HG03354 (cell line): ENCODE measurements at regions not wholly inside any gene's neighbourhood (a gene's known extent, or its start where the extent isn't known, plus 50 kb on each side); places are given as distances from the start of the nearest gene placed in this dataset.
"Not testable (repeated sequence)": the region's sequence is repeated elsewhere in the genome, so short reads cannot be mapped to it uniquely, and the experiment has no call there.

Experiments
- ATAC-seq: cut with Tn5 transposase; IDR thresholded peaks from one replicate; pipeline ENCODE4 v1.9.1; 2021; ENCODE audit warnings: mild to moderate bottlenecking; ENCODE audit not compliant: unreplicated experiment, poor library complexity, severe bottlenecking

DNA sequence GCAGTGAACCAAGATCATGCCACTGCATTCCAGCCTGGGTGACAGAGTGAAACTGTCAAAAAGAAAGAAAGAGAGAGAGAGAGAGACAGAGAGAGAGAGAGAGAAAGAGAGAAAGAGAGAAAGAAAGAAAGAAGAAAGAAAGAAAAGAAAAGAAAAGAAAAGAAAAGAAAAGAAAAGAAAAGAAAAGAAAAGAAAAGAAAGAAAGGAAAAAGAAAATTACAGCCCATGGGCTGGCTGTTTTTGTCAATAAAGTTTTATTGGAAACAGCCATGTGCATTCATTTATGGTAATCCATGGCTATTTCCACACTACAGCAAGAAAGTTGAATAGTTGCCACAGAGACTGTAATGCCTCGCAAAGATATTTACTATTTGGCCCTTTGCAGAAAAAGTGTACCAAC lies 103.2 kb upstream of the MED13L start:
- not testable (repeated sequence) for ATAC-seq

DNA sequence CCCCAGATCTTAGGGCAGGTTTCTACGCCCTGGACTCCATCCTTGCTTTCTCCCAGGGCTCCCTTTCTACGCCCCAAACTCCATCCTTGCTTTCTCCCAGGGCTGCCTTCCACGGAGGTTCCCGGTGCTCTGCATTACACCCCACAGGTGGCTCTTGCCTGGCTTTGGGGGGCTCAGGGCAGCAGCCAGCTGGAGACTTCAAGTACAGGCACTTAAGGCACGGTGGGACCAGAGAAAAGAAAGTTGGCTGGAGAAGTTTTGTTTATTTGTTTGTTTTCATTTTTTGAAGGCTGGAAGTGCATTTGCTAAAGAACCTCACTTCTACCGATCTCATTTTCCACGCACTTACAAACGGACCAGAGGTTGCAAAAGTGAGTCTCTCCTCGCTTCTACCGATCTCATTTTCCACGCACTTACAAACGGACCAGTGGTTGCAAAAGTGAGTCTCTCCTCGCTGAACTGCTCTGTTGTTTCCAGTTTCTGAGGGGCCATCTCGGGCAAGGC lies 103.8 kb upstream of the MED13L start:
- ATAC-seq: no peak

DNA sequence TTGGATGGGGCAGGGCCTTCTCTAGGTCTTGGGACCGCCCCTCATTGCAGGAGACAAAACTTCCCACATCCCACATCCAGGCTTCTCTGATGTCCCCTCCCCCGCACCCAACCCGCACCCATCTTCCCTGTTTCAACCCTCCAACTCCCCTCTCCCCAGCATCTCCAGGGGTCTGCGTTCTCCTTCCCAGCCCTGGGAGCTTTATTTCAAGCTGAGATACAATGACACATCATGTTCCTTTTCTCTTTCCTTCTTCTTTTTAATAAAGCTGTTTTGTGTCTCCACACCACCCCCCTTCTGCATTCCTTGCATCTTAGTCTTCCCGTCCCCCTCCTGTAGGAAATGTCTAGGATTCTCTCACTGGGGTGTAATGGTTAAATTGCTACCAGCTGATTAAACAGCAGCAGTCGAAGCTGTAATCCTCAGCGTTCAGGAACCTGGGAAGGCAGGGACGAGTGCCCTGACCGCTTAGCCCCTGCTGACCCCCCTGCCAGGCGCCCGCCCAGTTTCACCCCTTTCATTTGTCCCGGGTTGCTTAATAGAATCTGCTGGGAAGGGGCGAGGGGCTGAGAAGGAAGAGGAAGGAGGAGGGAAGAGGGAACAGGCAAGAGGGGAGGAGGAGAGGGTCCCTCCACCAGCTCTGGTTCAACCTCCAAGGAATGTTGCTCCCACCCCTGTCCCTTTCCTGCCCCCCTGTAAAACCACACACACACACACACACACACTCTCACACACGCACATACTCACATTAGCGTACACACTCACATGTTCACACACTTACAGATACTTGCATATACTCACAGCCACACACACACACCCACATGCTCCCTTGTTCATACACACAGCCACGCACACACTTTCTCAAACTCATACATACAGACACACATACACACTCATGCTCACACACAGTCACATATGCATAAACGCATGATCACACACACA lies 104.5 kb upstream of the MED13L start:
- no peak for ATAC-seq

DNA sequence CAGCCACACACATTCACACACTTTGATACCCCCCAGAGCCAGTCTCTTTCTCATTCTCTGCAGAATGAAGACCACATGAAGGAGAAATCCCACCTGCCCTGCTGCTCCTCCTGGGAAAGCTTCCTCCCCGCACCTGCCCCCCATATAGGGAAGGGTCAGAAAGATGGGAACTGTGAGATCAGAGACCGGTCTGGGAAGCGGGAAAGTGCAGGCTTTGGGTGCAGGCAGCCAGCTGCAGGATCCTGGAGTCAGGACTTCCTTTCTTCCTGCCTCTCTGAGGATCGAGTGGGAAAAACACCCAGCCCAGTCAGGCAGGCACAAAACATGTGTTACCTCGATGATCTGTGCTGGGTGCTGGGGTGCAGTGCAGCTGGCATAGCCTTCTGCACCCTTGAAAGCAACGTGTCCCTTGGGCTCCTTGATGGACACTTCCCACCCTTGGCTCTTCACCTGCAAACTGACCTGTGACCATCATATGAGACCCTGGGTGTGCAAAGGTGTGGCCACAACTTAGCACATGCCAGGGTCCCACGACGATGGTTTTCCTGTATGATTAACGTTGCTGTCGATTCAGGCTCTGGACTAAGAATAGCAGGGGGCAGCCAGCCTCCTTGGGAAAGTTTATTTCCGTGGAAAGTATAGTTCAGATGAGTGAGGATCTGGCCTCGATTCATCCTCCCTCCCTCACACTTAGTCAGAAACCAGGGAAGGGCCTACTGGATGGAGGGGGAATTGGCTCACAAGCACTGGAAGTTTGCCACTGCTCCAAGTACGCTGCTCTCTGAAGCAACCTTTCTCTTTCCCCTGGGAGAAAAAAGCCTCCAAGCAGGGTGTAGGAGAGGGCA lies 105.4 kb upstream of the MED13L start:
- no peak for ATAC-seq

DNA sequence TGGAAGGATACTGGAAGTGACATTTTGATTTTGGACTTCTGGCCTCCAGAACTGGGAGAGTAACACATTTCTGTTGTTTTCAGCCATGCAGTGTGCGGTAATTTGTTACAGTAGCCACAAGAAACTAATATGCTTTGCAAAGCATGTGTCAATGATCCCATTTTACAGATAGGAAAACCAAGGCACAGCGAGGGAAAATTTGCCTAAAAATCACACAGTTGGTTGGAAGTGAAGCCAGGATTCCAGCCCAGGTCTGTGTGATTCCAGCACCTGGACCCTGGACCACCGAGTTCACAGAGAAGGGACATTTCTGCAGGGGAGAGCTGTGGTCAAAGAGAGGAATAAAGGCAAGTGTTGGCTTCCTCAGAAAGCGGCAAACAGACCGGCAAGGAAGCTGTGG lies 106.7 kb upstream of the MED13L start:
- no peak for ATAC-seq

DNA sequence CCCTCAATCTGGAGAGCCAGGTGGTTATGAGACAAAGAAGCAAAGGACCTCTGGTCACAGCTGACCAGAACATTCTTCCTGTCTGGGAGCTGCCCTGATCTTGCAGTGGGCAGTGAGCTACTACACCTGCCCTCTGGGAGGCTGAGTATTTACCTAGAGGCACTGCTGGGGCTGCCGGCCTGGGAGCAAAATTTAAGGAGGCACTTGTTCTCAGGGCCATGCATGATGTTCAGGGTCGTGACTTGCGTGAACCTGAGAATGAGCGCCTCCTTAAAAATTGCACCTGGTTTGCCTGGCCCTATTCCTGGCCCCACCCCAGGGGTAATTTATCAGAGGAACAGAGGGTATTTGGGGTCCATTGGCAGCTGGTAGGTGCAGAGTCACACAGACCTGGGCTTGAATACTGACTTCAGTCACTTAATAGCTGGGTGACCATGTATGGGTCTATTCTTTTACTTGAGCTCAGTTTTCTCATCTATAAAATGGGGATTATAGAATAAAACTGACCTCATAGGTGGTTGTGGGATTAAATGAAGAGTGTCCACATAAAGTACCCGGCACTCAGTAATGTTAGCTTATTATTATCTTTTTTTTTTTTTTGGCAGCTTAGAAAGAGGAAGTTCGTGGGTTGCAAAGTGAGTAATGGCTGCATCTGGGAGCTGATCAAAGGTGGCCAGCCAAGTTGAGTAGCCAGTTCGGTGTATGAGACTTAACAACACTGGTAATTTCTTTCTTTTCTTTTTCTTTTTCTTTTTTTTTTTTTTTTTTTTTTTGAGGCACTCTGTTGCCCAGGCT lies 107.4 kb upstream of the MED13L start:
- ATAC-seq: no peak

DNA sequence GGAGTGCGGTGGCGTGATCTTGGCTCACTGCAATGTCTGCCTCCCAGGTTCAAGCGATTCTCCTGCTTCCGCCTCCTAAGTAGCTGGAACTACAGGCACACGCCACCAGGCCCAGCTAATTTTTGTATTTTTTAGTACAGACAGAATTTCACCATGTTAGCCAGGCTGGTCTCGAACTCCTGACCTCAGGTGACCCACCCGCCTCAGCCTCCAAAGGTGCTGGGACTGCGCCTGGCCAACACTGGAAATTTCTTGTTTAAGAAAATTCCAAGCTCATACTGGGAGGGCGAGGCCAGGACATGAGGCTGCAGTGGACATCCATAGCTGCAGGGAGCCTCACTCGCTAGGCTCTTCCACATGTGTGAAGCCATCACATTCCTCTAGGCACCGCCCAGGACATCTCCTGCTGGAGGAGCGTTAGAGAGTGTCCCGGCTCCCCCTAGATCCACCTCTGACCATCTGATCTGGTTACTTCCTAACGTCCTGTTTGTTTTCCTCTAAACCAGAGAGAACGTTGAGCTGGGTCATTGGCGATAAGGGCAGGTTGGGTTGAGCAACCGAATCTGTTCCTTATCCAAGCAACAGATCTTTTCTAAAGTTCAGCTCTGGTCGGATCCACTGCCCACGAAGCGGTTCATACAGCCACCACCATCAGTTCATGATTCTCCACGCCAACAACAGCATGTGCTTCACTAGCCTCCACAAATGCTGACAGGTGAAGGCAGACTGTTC lies 108.2 kb upstream of the MED13L start:
- ATAC-seq: no peak

DNA sequence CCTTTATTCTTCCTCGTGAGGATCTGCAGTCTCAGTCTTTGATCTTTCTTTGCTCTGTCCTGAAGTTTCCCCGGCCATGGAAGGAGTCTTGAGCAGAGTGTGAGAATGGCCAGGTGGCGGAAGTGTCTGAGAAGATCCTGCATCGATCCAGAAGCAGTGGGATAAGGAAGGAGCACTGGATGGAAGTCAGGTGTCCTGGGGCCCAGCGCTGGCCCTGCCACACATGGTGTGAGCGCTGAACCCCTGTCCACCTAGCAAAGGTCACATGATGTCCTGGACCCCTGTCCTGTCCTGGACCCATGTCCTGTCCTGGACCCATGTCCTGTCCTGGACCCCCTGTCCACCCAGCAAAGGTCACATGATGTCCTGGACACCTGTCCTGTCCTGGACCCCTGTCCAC lies 111.8 kb upstream of the MED13L start:
- ATAC-seq: no peak

DNA sequence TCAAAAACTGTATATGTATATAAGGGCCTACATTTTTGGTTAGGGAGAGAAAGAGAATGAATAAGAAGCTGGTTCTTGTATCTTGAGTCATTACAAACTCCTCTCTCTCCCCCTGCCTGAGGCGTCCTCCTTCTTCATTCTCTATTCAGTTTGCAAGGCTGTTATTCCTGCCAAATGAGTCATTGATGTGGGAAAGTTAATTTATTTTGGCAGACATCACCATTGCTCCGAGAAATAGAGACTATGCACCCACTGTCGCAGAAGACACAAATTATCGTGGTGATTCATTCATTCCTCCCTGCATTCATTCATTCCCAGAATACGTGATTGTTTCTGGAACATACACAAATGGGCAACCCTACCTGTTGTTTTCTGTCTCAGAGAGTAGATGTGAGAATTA lies 112.5 kb upstream of the MED13L start:
- no peak for ATAC-seq

DNA sequence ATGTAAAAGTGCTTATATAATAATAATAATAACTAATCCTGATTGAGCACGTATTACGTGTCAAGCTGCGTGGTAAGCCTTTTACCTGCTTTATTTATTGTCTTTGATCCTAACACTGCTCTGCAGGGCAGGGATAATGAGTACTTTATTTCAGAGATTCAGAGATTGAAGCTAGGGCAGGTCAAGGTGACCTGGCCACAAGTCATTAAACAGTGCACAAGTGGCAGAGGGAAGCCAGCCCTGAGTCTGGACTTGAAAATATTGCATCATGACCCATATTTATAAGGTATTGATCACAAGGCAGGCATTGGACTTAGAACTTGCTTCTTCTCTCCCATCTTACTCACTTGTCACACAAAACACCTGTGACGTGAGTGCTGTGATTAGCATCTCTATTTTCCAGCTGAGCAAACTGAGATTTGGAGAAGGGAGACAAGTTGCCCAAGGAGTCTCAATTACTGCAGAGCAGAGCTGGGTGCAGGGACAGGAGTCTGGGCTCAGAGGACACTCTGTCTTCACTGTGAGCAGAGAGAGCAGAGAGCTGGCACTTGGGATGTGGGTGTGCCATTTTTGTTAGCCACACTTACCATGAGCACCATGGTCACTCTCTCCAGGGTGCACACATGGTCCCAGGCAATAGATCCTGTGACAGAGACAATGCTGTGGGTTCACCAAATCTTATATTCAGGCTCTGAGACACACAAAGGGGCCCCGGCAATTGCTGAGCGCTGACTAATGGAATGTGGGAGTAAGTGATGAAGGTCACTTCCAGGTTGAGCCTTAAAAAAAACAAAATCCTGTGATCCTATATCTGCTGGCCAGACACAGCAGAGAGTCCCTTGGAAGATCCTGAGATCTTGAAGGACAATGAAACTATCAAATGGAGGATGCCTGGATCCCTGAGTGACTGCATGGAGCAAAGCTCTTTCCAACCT lies 113.2 kb upstream of the MED13L start:
- no peak for ATAC-seq

DNA sequence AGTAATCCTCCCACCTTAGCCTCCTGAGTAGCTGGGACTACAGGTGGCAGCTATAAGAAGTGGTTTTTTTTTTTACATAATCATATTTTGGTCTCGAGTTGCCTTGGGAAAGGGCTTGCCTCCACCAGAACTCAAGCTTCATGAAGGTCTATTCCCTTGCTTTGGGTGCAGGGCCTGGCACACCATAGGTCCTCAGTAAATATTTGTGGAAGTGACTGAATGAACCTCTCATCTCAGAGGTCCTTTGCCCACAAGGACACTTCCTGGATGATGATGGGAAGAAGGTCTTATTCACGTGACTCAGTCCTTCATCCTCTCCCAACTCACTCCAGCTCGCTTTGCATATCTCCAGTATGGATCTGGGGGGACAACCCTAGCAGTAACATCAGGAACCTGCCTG lies 114.0 kb upstream of the MED13L start:
- ATAC-seq: no peak

DNA sequence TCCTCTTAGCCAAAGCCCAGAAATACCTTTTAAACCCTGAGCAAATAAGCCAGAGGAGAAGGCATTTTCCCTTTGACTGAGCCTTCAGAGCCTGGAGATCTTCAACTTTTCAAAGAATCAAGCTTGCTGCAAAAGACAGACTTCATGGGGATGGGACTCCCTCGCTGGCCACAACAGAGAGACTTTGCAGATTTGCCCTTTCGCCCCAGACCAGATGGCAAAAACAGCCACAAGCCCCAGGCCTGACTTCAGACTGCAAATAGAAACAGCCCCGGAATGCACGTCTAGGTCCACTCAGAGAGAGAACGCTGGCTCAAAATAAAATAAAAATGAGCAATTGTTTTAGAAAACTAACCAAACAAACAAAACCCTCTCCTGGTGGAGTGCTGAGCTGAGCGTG lies 114.6 kb upstream of the MED13L start:
- no peak for ATAC-seq

DNA sequence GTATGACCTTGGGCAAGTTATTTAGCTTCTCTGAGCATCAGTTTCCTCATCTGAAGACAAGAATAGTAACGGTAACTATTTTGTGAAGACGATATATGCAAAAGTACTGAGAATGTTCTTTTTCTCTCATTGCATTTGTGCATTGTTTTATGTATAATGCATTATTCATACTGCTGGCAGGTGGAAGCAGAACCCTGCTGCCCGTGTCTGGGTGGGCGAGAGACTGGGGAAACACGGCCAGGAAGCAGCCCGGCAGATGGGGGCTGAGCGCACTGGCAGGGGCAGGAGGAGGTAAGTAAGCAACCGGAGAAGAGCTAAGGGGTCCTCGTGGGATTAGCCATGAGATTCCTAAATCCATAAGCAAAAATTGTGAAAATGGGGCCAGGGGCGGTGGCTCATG lies 115.8 kb upstream of the MED13L start:
- ATAC-seq: no peak

DNA sequence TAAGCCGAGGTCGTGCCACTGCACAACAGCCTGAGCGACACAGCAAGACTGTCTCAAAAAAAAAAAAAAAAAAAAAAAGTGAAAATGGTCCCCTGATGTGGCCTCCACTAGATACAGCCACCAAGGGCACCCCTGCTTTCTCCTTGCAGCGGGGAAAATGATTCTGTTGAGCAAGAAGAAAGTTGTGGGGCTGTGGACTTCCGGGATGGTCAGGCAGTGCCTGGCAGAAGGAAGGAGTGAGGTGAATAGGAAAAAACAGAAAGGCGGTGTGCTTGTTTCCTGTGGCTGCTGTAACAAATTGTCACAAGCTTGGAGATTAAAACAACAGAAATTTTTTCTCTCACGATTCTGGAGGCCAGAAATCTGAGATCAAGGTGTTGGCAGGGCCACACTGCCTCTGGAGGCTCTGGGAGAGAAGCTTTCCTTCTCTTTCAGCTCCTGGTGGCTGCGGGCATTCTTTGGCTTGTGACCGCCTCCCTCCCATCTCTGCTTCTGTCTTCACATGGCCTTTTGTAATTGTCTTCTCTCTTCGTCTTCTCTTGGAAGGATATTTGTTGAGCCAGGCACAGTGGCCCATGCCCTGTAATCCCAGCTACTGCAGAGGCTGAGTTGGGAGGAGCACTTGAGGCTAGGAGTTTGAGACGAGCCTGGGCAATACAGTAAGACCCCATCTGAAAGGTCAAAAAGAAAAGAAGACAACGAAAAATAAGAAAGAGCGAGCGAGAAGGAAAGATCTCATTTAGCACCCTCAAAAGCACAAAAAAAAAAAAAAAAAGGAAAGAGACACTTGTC lies 116.6 kb upstream of the MED13L start:
- ATAC-seq: no peak

DNA sequence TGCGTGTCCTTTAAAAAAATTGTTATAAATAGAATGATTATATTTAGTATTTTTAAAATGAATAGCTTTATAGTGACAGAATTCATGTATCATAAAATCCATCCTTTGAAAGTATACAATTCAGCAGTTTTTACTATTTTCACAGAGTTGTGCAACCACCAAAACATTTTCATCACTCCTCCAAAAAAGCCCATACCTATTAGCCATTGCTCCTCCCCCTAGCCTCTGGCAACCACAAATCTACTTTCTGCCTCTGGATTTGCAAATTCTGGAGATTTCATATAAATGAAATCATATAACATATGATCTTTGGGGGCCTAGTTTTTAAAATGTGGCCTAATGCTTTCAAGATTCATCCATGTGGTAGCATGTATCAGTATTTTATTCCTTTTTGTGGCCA lies 117.9 kb upstream of the MED13L start:
- no peak for ATAC-seq

DNA sequence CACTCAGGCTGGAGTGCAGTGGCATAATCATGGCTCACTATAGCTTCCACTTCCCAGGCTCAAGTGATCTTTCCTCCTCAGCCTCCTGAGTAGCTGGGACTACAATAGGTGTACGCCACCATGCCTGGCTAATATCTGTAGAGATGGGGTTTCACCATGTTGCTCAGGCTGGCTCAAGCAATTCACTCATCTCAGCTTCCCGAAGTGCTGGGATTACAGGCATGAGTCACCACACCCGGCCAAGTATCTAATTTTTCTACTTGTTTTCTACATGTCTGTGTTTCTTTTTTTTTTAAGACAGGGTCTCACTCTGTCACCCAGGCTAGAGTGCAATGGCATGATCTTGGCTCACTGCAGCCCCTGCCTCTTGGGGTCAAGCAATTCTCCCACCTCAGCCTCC lies 119.7 kb upstream of the MED13L start:
- no peak for ATAC-seq

DNA sequence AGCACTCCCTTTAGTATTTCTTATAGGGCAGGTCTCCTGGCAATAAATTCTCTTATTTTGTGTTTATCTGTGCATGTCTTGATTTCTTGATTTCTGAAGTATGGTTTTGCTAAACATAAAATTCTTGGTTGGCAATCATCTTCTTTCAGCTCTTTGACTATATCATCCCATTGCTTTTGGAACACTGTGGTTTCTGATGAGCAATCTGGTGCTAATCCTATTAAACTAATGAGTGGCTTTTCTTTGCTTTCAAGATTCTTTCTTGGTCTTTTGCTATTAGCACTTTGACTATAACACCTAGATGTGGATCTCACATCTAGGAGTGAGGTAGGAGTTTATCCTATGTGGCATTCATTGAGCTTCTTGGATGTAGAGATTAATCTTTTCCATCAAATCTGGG lies 120.7 kb upstream of the MED13L start:
- ATAC-seq: no peak

DNA sequence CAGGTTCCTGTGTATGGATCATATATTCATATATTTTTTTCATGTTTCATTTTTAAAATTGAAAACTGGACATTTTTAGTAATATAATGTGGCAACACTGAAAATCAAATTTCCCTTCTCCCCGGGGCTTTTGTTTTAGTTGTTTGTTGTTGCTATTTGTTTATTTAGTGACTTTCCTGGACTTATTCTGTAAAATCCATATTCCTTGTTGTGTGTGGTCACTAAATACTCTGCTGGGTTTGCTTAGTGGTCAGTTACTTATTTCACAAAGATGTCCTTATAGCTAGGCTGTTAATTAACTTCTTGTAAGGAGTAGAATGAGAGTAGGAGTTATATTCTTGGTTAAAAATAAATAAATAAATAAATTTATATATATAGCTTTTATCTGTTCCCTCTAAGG lies 121.6 kb upstream of the MED13L start:
- no peak for ATAC-seq
